B cell (primary cell): ENCODE measurements at regions not wholly inside any gene's neighbourhood (a gene's known extent, or its start where the extent isn't known, plus 50 kb on each side); places are given as distances from the start of the nearest gene placed in this dataset.

ENCODE experiments used
- ATAC-seq: fragments of 200-7000 bp; cut with Tn5 transposase; one replicate; pipeline ENCODE4 v1.10.0; 2021; ENCODE audit warnings: low read depth, mild to moderate bottlenecking, moderate number of reproducible peaks, moderate library complexity
- CTCF ChIA-PET: fragments of 350-600 bp; sonication (Branson Sonifier 250); formaldehyde crosslinking; loops from one replicate; lab custom pipeline; 2021; ENCODE audit warnings: antibody characterized with exemption, inconsistent platforms; lab: Charles Lee
- POLR2A ChIA-PET: fragments of 350-600 bp; sonication (Branson Sonifier 250); formaldehyde crosslinking; loops from one replicate; lab custom pipeline; 2021; ENCODE audit warnings: antibody characterized with exemption; lab: Charles Lee
- DNase-seq: peaks from one replicate; pipeline ENCODE4 v3.0.0; 2013
- H2AFZ ChIP-seq: 2 replicates; pipeline ENCODE4 v1.6.1; 2012; ENCODE audit warnings: mild to moderate bottlenecking, low read depth, low read length; ENCODE audit not compliant: insufficient read depth, poor library complexity, severe bottlenecking
- H3K27ac ChIP-seq, 2 donors: 1 replicate in 1 of 2; 2 replicates in 1 of 2; pipeline ENCODE4 v1.5.1; 2012 to 2013; ENCODE audit warnings: low read length in 2 of 2, mild to moderate bottlenecking in 2 of 2, moderate library complexity in 1 of 2
- H3K27me3 ChIP-seq, 4 experiments: fragments of 200-600 bp in 1 of 4; sonication (generic) in 1 of 4; replicated peaks in 1 of 4; 1 replicate in 2 of 4; 2 replicates in 2 of 4; pipeline versions ENCODE4 v1.6.1 to v1.7.0; 2013 to 2016; ENCODE audit warnings: low read length in 3 of 4, mild to moderate bottlenecking in 2 of 4, mixed read lengths in 1 of 4, moderate library complexity in 1 of 4; ENCODE audit not compliant: insufficient read depth in 4 of 4, control insufficient read depth in 3 of 4; ENCODE audit errors: control extremely low read depth in 1 of 4
- H3K36me3 ChIP-seq, 2 experiments: replicated peaks in 1 of 2; 1 replicate in 1 of 2; 2 replicates in 1 of 2; pipeline versions ENCODE4 v1.6.1 to v1.7.1; 2013; ENCODE audit warnings: low read length in 1 of 2; ENCODE audit not compliant: insufficient read depth in 2 of 2, control insufficient read depth in 1 of 2; ENCODE audit errors: control extremely low read depth in 1 of 2, extremely low read depth in 1 of 2
- H3K4me1 ChIP-seq, 2 donors: fragments of 200-600 bp in 1 of 2; sonication (generic) in 1 of 2; 1 replicate in 1 of 2; 2 replicates in 1 of 2; pipeline versions ENCODE4 v1.5.1 to v1.6.1; 2013 to 2017; ENCODE audit warnings: low read length in 2 of 2; ENCODE audit not compliant: control insufficient read depth in 2 of 2, insufficient read depth in 2 of 2
- H3K4me2 ChIP-seq: replicated peaks from 2 replicates; pipeline ENCODE3; 2012; ENCODE audit warnings: mild to moderate bottlenecking, low read depth, low read length; ENCODE audit not compliant: poor library complexity, severe bottlenecking
- H3K4me3 ChIP-seq, 5 experiments: fragments of 200-600 bp in 1 of 5; sonication (generic) in 1 of 5; 1 replicate in 3 of 5; 2 replicates in 2 of 5; pipeline versions ENCODE4 v1.5.1 to v1.7.0; 2011 to 2016; ENCODE audit warnings: low read length in 4 of 5, mild to moderate bottlenecking in 4 of 5, low read depth in 2 of 5, control low read depth in 1 of 5, moderate library complexity in 1 of 5; ENCODE audit not compliant: insufficient read depth in 1 of 5; ENCODE audit errors: control extremely low read depth in 1 of 5, extremely low read depth in 1 of 5
- H3K79me2 ChIP-seq: fragments of 200-600 bp; sonication (generic); one replicate; pipeline ENCODE4 v1.6.0; 2016; ENCODE audit warnings: low read length; ENCODE audit not compliant: control insufficient read depth, insufficient read depth
- H3K9ac ChIP-seq: fragments of 200-600 bp; sonication (generic); 2 replicates; pipeline ENCODE4 v1.6.1; 2017; ENCODE audit warnings: mild to moderate bottlenecking, low read length, moderate library complexity
- H3K9me3 ChIP-seq, 3 donors: one replicate each; pipeline versions ENCODE4 v1.6.1 to v1.7.1; 2013; ENCODE audit warnings: low read length in 2 of 3; ENCODE audit not compliant: control insufficient read depth in 2 of 3, insufficient read depth in 1 of 3; ENCODE audit errors: control extremely low read depth in 1 of 3
- H4K20me1 ChIP-seq: 2 replicates; pipeline ENCODE4 v1.6.0; 2012; ENCODE audit warnings: mild to moderate bottlenecking, low read length; ENCODE audit not compliant: insufficient read depth, control insufficient read depth, poor library complexity, severe bottlenecking
- H3K27ac Mint-ChIP-seq: one replicate; pipeline ENCODE4 v1.8.0; 2021; ENCODE audit warnings: mixed read lengths
- H3K27me3 Mint-ChIP-seq: one replicate; pipeline ENCODE4 v1.8.0; 2021; ENCODE audit warnings: mixed read lengths
- H3K4me1 Mint-ChIP-seq: one replicate; pipeline ENCODE4 v1.8.0; 2021; ENCODE audit warnings: mixed read lengths
- H3K4me3 Mint-ChIP-seq: one replicate; pipeline ENCODE4 v1.8.0; 2021; ENCODE audit warnings: mixed read lengths
- H3K9me3 Mint-ChIP-seq: one replicate; pipeline ENCODE4 v1.8.0; 2022; ENCODE audit warnings: mixed read lengths; ENCODE audit not compliant: insufficient read depth
- EZH2 ChIP-seq: IDR thresholded peaks from 2 replicates; pipeline ENCODE4 v1.6.1; 2012; ENCODE audit warnings: borderline replicate concordance, low read depth, mild to moderate bottlenecking, moderate library complexity, low read length; ENCODE audit not compliant: insufficient read depth, poor library complexity, severe bottlenecking
- WGBS: methylation state at CpG from one replicate; pipeline ENCODE4 v1.1.5; 2013; ENCODE audit warnings: missing lambda C conversion rate; ENCODE audit not compliant: insufficient coverage; 5-methylcytosine and 5-hydroxymethylcytosine counted together
- intact Hi-C: fragments of 100-400 bp; cut with micrococcal nuclease; formaldehyde crosslinking; loops from one replicate; pipeline ENCODE4 v1.10.0; 2022
- TF ChIP-seq, protein P1 (sequence below): fragments of 200-600 bp; IDR thresholded peaks from one replicate; pipeline ENCODE4 v1.8.0; 2022; ENCODE audit warnings: antibody characterized with exemption, mild to moderate bottlenecking

DNA sequence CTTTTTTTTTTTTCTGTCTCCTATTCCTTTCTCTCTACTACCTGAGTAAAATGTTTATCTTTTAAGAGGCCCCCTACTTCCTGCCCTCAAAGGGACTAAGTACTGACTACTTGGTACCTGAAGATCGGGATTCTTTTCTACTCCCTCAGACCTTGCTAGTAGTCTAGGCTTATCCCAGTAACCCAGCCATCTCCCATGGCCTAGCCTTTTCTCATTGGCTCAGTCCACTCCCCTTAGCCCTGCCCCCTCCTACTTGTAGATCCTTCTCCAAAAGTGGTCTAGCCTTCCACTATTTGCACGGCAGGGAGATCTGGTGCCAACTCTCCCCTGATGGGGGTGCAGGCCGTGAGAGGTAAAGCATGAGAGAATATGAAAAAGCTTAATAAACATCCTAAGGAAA lies 133.7 kb downstream of the RCN1 start:
- H3K27ac Mint-ChIP-seq = no peak overlapping the region
- 93% methylated on average over 2 of the region's 3 CpGs for WGBS
- no peaks in the 10 kb centered on the region for H3K9me3 ChIP-seq
- ATAC-seq (no peak), DNase-seq (no peak)
- no peaks in the 10 kb centered on the region for H3K27me3 ChIP-seq
- TF ChIP-seq, protein P1, sequence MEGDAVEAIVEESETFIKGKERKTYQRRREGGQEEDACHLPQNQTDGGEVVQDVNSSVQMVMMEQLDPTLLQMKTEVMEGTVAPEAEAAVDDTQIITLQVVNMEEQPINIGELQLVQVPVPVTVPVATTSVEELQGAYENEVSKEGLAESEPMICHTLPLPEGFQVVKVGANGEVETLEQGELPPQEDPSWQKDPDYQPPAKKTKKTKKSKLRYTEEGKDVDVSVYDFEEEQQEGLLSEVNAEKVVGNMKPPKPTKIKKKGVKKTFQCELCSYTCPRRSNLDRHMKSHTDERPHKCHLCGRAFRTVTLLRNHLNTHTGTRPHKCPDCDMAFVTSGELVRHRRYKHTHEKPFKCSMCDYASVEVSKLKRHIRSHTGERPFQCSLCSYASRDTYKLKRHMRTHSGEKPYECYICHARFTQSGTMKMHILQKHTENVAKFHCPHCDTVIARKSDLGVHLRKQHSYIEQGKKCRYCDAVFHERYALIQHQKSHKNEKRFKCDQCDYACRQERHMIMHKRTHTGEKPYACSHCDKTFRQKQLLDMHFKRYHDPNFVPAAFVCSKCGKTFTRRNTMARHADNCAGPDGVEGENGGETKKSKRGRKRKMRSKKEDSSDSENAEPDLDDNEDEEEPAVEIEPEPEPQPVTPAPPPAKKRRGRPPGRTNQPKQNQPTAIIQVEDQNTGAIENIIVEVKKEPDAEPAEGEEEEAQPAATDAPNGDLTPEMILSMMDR = no peak
- no peak for TF ChIP-seq EZH2
- H3K4me1 ChIP-seq = no peaks in the 10 kb centered on the region
- no peaks in the 10 kb centered on the region for H3K36me3 ChIP-seq
- no peaks in the 10 kb centered on the region for H3K79me2 ChIP-seq
- no peak overlapping the region for H3K27ac ChIP-seq
- no peak overlapping the region for H3K4me3 Mint-ChIP-seq
- no peak overlapping the region for H2AFZ ChIP-seq
- CTCF ChIA-PET = no interaction called here
- intact Hi-C loops = no loop called here
- POLR2A ChIA-PET = no interaction called here
- no peaks in the 10 kb centered on the region for H3K4me1 Mint-ChIP-seq
- no peak overlapping the region for H3K4me2 ChIP-seq
- no peak overlapping the region for H3K4me3 ChIP-seq
- H3K27me3 Mint-ChIP-seq = peaks cover 4% of the 10 kb centered on the region
- no peak overlapping the region for H3K9ac ChIP-seq
- H3K9me3 Mint-ChIP-seq = no peaks in the 10 kb centered on the region
- H4K20me1 ChIP-seq = no peaks in the 10 kb centered on the region

DNA sequence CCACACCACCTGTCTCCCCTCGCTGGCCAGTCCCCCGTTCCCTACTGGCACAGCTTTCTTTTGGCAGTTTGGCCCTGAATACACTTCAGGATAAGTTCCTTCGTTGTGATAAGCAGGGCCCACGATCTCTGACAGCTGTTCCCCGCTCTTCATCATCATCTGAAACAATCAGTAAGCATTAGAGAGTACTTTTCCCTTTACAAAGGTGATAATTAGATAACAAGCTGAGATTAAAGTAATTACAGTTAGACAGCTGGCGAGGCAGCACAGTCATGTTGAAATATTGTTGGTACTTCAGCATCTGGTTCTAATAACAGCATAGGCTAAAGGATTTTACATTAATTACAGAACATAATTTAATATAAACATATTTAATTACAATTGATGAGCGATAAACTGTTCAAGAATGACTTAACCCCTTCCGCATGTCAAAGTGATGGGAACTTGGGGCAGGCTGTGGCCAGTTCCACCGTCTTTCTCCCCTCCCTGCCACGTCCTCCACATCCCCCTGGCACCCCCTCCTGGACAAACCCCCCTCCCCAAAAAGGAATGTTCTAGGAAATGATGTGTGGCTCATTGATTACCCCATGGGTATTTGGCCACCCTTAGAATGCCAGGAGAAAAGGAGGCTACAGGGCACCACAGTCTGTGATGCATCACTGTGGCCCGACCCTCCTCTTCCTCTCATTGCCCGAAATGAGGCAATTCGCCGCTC lies 134.9 kb downstream of the RCN1 start:
- WGBS = 82% methylated on average over 7 of the region's 14 CpGs
- no peak overlapping the region for H3K4me2 ChIP-seq
- H3K4me1 Mint-ChIP-seq = no peaks in the 10 kb centered on the region
- no peaks in the 10 kb centered on the region for H3K9me3 Mint-ChIP-seq
- DNase-seq (no peak), ATAC-seq (no peak)
- no peak overlapping the region for H3K4me3 Mint-ChIP-seq
- no peaks in the 10 kb centered on the region for H3K4me1 ChIP-seq
- H3K79me2 ChIP-seq = no peaks in the 10 kb centered on the region
- H3K27me3 ChIP-seq = no peaks in the 10 kb centered on the region
- H3K4me3 ChIP-seq = no peak overlapping the region
- H2AFZ ChIP-seq = no peak overlapping the region
- H3K9ac ChIP-seq = no peak overlapping the region
- no peak overlapping the region for H3K27ac Mint-ChIP-seq
- no peak overlapping the region for H3K27ac ChIP-seq
- no peaks in the 10 kb centered on the region for H4K20me1 ChIP-seq
- no peaks in the 10 kb centered on the region for H3K36me3 ChIP-seq
- no peak for TF ChIP-seq EZH2
- TF ChIP-seq, protein P1 = no peak
- no peaks in the 10 kb centered on the region for H3K9me3 ChIP-seq
- POLR2A ChIA-PET = no interaction called here
- CTCF ChIA-PET = no interaction called here
- intact Hi-C loops = no loop called here
- H3K27me3 Mint-ChIP-seq = peaks cover 3% of the 10 kb centered on the region
